ENCODE measurements at regions not wholly inside any gene's neighbourhood (a gene's known extent, or its start where the extent isn't known, plus 50 kb on each side); places are given as distances from the start of the nearest gene placed in this dataset.

- TF ChIP-seq POLR2A (IDR thresholded peaks at IDR 0.05) = no peak
- TF ChIP-seq, protein P1, sequence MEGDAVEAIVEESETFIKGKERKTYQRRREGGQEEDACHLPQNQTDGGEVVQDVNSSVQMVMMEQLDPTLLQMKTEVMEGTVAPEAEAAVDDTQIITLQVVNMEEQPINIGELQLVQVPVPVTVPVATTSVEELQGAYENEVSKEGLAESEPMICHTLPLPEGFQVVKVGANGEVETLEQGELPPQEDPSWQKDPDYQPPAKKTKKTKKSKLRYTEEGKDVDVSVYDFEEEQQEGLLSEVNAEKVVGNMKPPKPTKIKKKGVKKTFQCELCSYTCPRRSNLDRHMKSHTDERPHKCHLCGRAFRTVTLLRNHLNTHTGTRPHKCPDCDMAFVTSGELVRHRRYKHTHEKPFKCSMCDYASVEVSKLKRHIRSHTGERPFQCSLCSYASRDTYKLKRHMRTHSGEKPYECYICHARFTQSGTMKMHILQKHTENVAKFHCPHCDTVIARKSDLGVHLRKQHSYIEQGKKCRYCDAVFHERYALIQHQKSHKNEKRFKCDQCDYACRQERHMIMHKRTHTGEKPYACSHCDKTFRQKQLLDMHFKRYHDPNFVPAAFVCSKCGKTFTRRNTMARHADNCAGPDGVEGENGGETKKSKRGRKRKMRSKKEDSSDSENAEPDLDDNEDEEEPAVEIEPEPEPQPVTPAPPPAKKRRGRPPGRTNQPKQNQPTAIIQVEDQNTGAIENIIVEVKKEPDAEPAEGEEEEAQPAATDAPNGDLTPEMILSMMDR (IDR thresholded peaks at IDR 0.05) = no peak
Observed at GRCh38 chr2:47984041-47984440, 77.7 kb upstream of the FBXO11 start.

All from prostate gland (tissue), 2 donors.